ENCODE measurements at regions not wholly inside any gene's neighbourhood (a gene's known extent, or its start where the extent isn't known, plus 50 kb on each side); places are given as distances from the start of the nearest gene placed in this dataset.

DNA sequence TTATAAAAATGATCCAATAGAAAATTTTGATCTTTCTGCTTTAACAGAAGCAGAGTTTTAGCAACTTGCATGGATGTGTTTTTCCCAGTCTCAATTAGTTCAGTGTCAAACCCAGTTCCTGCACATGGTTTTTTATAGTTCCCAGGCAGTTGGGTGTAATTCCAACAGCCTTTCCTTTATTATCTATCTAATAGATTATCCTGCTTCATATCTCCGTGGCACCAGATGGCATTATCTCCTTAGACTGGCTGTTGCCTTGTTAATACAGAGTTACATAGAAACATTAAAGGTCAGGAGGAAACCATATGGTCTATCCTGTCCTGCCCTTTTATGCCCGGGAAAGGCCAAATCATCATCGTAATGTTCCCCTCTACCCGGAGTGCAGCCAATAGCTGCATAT, 400.9 kb upstream of the SMIM21 start:
- H3K4me3 ChIP-seq (ENCODE audit: insufficient read depth, low read depth, low read length), result no peak overlapping the region
- H3K9me3 ChIP-seq (ENCODE audit: insufficient read depth, low read depth, low read length), result no peaks in the 10 kb centered on the region
- H3K4me2 ChIP-seq (ENCODE audit: low read length), result no peak overlapping the region
- H3K4me1 ChIP-seq (ENCODE audit: insufficient read depth, low read length), result no peaks in the 10 kb centered on the region
- TF ChIP-seq, protein P1, sequence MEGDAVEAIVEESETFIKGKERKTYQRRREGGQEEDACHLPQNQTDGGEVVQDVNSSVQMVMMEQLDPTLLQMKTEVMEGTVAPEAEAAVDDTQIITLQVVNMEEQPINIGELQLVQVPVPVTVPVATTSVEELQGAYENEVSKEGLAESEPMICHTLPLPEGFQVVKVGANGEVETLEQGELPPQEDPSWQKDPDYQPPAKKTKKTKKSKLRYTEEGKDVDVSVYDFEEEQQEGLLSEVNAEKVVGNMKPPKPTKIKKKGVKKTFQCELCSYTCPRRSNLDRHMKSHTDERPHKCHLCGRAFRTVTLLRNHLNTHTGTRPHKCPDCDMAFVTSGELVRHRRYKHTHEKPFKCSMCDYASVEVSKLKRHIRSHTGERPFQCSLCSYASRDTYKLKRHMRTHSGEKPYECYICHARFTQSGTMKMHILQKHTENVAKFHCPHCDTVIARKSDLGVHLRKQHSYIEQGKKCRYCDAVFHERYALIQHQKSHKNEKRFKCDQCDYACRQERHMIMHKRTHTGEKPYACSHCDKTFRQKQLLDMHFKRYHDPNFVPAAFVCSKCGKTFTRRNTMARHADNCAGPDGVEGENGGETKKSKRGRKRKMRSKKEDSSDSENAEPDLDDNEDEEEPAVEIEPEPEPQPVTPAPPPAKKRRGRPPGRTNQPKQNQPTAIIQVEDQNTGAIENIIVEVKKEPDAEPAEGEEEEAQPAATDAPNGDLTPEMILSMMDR (IDR thresholded peaks at IDR 0.05; ENCODE audit: insufficient read depth, low read depth, low read length), result no peak
- TF ChIP-seq EZH2 (IDR thresholded peaks at IDR 0.05; ENCODE audit: insufficient read depth, low read length), result no peak
- Mint-ChIP-seq H3K4me3 (ENCODE audit: unreplicated experiment) (no peak overlapping the region), H3K36me3 (ENCODE audit: low read depth, unreplicated experiment) (no peaks in the 10 kb centered on the region), H3K27me3 (ENCODE audit: low read depth, unreplicated experiment) (peaks cover 10% of the 10 kb centered on the region), H3K4me1 (ENCODE audit: low read depth, unreplicated experiment) (no peaks in the 10 kb centered on the region), H3K27ac (ENCODE audit: unreplicated experiment) (no peak overlapping the region), H3K9me3 (ENCODE audit: unreplicated experiment) (no peaks in the 10 kb centered on the region)
- no peaks in the 10 kb centered on the region for H3K36me3 ChIP-seq (ENCODE audit: insufficient read depth, low read length)
- no peaks in the 10 kb centered on the region for H3K79me2 ChIP-seq (ENCODE audit: insufficient read depth, low read length)
- no peak overlapping the region for H3K9ac ChIP-seq (ENCODE audit: low read length)
- DNase-seq (ENCODE audit: low read depth) (no peak), FAIRE-seq (no peak)
- no peaks in the 10 kb centered on the region for H4K20me1 ChIP-seq (ENCODE audit: insufficient read depth, low read length)
- no peak overlapping the region for H2AFZ ChIP-seq (ENCODE audit: low read depth, low read length)
- H3K27me3 ChIP-seq (ENCODE audit: insufficient read depth, low read length), result no peaks in the 10 kb centered on the region
- H3K27ac ChIP-seq (ENCODE audit: low read depth, low read length), result no peak overlapping the region

DNA sequence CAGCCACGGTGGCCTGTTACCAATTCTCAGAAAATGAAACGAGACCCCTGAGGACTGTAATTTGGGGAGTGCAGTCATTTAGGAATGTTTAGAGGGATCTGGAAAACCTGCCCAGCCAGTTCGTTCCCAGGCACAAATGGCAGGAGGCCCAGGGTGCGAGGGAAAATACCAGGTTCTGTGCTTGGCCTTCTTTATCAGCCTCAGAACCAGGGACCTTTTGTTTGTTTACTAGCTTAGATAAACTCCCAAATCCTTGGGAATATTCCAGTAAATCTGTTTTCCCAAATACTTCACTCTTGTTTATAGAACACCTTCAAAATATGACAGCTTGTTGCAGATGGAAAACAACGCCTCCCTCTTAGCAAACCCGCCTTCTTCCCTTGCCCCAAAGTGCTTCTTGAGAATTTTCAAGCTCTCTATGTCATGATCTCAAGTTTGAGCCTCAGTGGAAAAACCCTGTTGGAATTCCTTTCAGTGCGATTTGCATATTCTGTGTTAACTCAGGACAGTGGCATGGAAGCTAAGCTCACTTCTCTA, 400.3 kb upstream of the SMIM21 start:
- Histone ChIP-seq H3K9ac (ENCODE audit: low read length) (no peak overlapping the region), H3K4me2 (ENCODE audit: low read length) (no peak overlapping the region), H3K4me3 (ENCODE audit: insufficient read depth, low read depth, low read length) (no peak overlapping the region), H4K20me1 (ENCODE audit: insufficient read depth, low read length) (no peaks in the 10 kb centered on the region), H2AFZ (ENCODE audit: low read depth, low read length) (no peak overlapping the region), H3K27ac (ENCODE audit: low read depth, low read length) (no peak overlapping the region), H3K9me3 (ENCODE audit: insufficient read depth, low read depth, low read length) (no peaks in the 10 kb centered on the region), H3K4me1 (ENCODE audit: insufficient read depth, low read length) (no peaks in the 10 kb centered on the region), H3K27me3 (ENCODE audit: insufficient read depth, low read length) (no peaks in the 10 kb centered on the region), H3K79me2 (ENCODE audit: insufficient read depth, low read length) (no peaks in the 10 kb centered on the region), H3K36me3 (ENCODE audit: insufficient read depth, low read length) (no peaks in the 10 kb centered on the region)
- DNase-seq (ENCODE audit: low read depth), result no peak
- no peak overlapping the region for H3K4me3 Mint-ChIP-seq (ENCODE audit: unreplicated experiment)
- H3K36me3 Mint-ChIP-seq (ENCODE audit: low read depth, unreplicated experiment), result no peaks in the 10 kb centered on the region
- H3K4me1 Mint-ChIP-seq (ENCODE audit: low read depth, unreplicated experiment), result no peaks in the 10 kb centered on the region
- no peak for FAIRE-seq
- TF ChIP-seq, protein P1 (IDR thresholded peaks at IDR 0.05; ENCODE audit: insufficient read depth, low read depth, low read length), result no peak
- no peak for TF ChIP-seq EZH2 (IDR thresholded peaks at IDR 0.05; ENCODE audit: insufficient read depth, low read length)
- peaks cover 10% of the 10 kb centered on the region for H3K27me3 Mint-ChIP-seq (ENCODE audit: low read depth, unreplicated experiment)
- H3K27ac Mint-ChIP-seq (ENCODE audit: unreplicated experiment), result no peak overlapping the region
- no peaks in the 10 kb centered on the region for H3K9me3 Mint-ChIP-seq (ENCODE audit: unreplicated experiment)

DNA sequence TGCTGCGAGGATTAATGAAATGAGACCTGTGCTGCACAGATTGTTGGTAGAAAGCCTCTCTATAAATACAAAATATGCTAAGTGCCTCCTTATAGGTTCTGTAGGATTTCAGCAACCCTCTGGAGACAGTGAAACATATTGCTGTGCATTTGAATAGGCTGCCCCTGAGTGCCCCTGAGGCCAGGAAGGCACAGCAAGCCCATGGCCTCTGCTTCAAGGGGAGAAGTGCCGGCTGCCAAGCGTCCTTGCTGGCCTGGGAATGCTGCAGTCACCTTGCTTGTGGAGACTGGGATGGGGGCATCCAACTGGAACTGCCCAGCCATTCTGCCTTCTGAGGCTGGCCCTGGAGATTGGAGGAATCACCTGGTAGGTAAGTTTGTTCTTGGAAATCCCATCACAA, 397.2 kb upstream of the SMIM21 start:
- Mint-ChIP-seq H3K27ac (ENCODE audit: unreplicated experiment) (no peak overlapping the region), H3K4me3 (ENCODE audit: unreplicated experiment) (no peak overlapping the region), H3K36me3 (ENCODE audit: low read depth, unreplicated experiment) (no peaks in the 10 kb centered on the region), H3K4me1 (ENCODE audit: low read depth, unreplicated experiment) (no peaks in the 10 kb centered on the region), H3K27me3 (ENCODE audit: low read depth, unreplicated experiment) (peaks cover 17% of the 10 kb centered on the region), H3K9me3 (ENCODE audit: unreplicated experiment) (peaks cover 2% of the 10 kb centered on the region)
- Histone ChIP-seq H3K27me3 (ENCODE audit: insufficient read depth, low read length) (no peaks in the 10 kb centered on the region), H3K79me2 (ENCODE audit: insufficient read depth, low read length) (no peaks in the 10 kb centered on the region), H3K4me1 (ENCODE audit: insufficient read depth, low read length) (no peaks in the 10 kb centered on the region), H3K36me3 (ENCODE audit: insufficient read depth, low read length) (no peaks in the 10 kb centered on the region), H3K4me3 (ENCODE audit: insufficient read depth, low read depth, low read length) (no peak overlapping the region), H3K9ac (ENCODE audit: low read length) (no peak overlapping the region), H3K4me2 (ENCODE audit: low read length) (no peak overlapping the region), H2AFZ (ENCODE audit: low read depth, low read length) (no peak overlapping the region), H4K20me1 (ENCODE audit: insufficient read depth, low read length) (no peaks in the 10 kb centered on the region), H3K27ac (ENCODE audit: low read depth, low read length) (no peak overlapping the region), H3K9me3 (ENCODE audit: insufficient read depth, low read depth, low read length) (no peaks in the 10 kb centered on the region)
- no peak for TF ChIP-seq EZH2 (IDR thresholded peaks at IDR 0.05; ENCODE audit: insufficient read depth, low read length)
- TF ChIP-seq, protein P1 (IDR thresholded peaks at IDR 0.05; ENCODE audit: insufficient read depth, low read depth, low read length), result no peak
- FAIRE-seq (no peak), DNase-seq (ENCODE audit: low read depth) (no peak)

All from astrocyte (in vitro differentiated cells and primary cell).